ENCODE measurements at regions not wholly inside any gene's neighbourhood (a gene's known extent, or its start where the extent isn't known, plus 50 kb on each side); places are given as distances from the start of the nearest gene placed in this dataset.
"Not testable (repeated sequence)": the region's sequence is repeated elsewhere in the genome, so short reads cannot be mapped to it uniquely, and the experiment has no call there.

- TF ChIP-seq CTCF (conservative IDR thresholded peaks at IDR 0.05; ENCODE audit: low read depth, low read length); RAD21 (IDR thresholded peaks at IDR 0.05; ENCODE audit: low read length); CEBPB (IDR thresholded peaks at IDR 0.05; ENCODE audit: low read depth, low read length); NFE2L2 (IDR thresholded peaks at IDR 0.05; ENCODE audit: low read depth, low read length); USF2 (IDR thresholded peaks at IDR 0.05; ENCODE audit: low read depth, low read length): not testable (repeated sequence)
Observed at GRCh38 chr9:110096674-110097073, 111.3 kb downstream of the C9orf152 start.

Data from IMR-90 (cell line).